ENCODE measurements at regions not wholly inside any gene's neighbourhood (a gene's known extent, or its start where the extent isn't known, plus 50 kb on each side); places are given as distances from the start of the nearest gene placed in this dataset.

- Histone ChIP-seq H4K20me1 (ENCODE audit: low read depth, low read length) (no peaks in the 10 kb centered on the region), H3F3A (ENCODE audit: insufficient read depth) (no peaks in the 10 kb centered on the region), H3K9me2 (replicated peaks; ENCODE audit: insufficient read depth, low read length) (no peaks in the 10 kb centered on the region), H3K36me3 (ENCODE audit: low read length) (no peaks in the 10 kb centered on the region), H3K27me3 (ENCODE audit: low read length) (no peaks in the 10 kb centered on the region), H2AFZ (ENCODE audit: low read depth, low read length, severe bottlenecking) (no peak overlapping the region), H3K4me2 (ENCODE audit: low read depth, low read length, poor library complexity, severe bottlenecking) (no peak overlapping the region), H3K9ac (ENCODE audit: low read length) (no peak overlapping the region), H3K27ac (ENCODE audit: low read depth, low read length) (no peak overlapping the region), H3K9me3 (ENCODE audit: insufficient read depth, low read length) (no peaks in the 10 kb centered on the region), H3K4me3 (ENCODE audit: insufficient read depth, low read length, poor library complexity, severe bottlenecking) (no peak overlapping the region), H3K79me2 (ENCODE audit: insufficient read depth, low read length) (no peaks in the 10 kb centered on the region)
- TF ChIP-seq, protein P1, sequence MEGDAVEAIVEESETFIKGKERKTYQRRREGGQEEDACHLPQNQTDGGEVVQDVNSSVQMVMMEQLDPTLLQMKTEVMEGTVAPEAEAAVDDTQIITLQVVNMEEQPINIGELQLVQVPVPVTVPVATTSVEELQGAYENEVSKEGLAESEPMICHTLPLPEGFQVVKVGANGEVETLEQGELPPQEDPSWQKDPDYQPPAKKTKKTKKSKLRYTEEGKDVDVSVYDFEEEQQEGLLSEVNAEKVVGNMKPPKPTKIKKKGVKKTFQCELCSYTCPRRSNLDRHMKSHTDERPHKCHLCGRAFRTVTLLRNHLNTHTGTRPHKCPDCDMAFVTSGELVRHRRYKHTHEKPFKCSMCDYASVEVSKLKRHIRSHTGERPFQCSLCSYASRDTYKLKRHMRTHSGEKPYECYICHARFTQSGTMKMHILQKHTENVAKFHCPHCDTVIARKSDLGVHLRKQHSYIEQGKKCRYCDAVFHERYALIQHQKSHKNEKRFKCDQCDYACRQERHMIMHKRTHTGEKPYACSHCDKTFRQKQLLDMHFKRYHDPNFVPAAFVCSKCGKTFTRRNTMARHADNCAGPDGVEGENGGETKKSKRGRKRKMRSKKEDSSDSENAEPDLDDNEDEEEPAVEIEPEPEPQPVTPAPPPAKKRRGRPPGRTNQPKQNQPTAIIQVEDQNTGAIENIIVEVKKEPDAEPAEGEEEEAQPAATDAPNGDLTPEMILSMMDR (IDR thresholded peaks at IDR 0.05; ENCODE audit: insufficient read depth, low read length, poor library complexity, severe bottlenecking), result no peak
- TF ChIP-seq EZH2phosphoT487 (conservative IDR thresholded peaks at IDR 0.05; ENCODE audit: low read length), result no peak
Observed at GRCh38 chr2:18169121-18169892, 290.8 kb downstream of the KCNS3 start.

GRCh38 chr2:18167871-18168270 is 289.4 kb downstream of the KCNS3 start:
- H3K27me3 ChIP-seq (ENCODE audit: low read length), result no peaks in the 10 kb centered on the region
- no peaks in the 10 kb centered on the region for H3K9me3 ChIP-seq (ENCODE audit: insufficient read depth, low read length)
- H2AFZ ChIP-seq (ENCODE audit: low read depth, low read length, severe bottlenecking), result no peak overlapping the region
- H3K4me3 ChIP-seq (ENCODE audit: insufficient read depth, low read length, poor library complexity, severe bottlenecking), result no peak overlapping the region
- H3K36me3 ChIP-seq (ENCODE audit: low read length), result no peaks in the 10 kb centered on the region
- H3K27ac ChIP-seq (ENCODE audit: low read depth, low read length), result no peak overlapping the region
- H3K9ac ChIP-seq (ENCODE audit: low read length), result no peak overlapping the region
- no peaks in the 10 kb centered on the region for H3F3A ChIP-seq (ENCODE audit: insufficient read depth)
- no peaks in the 10 kb centered on the region for H4K20me1 ChIP-seq (ENCODE audit: low read depth, low read length)
- TF ChIP-seq, protein P1 (IDR thresholded peaks at IDR 0.05; ENCODE audit: insufficient read depth, low read length, poor library complexity, severe bottlenecking), result no peak
- no peak for TF ChIP-seq EZH2phosphoT487 (conservative IDR thresholded peaks at IDR 0.05; ENCODE audit: low read length)
- H3K4me2 ChIP-seq (ENCODE audit: low read depth, low read length, poor library complexity, severe bottlenecking), result no peak overlapping the region
- H3K9me2 ChIP-seq (replicated peaks; ENCODE audit: insufficient read depth, low read length), result no peaks in the 10 kb centered on the region
- no peaks in the 10 kb centered on the region for H3K79me2 ChIP-seq (ENCODE audit: insufficient read depth, low read length)

DNA sequence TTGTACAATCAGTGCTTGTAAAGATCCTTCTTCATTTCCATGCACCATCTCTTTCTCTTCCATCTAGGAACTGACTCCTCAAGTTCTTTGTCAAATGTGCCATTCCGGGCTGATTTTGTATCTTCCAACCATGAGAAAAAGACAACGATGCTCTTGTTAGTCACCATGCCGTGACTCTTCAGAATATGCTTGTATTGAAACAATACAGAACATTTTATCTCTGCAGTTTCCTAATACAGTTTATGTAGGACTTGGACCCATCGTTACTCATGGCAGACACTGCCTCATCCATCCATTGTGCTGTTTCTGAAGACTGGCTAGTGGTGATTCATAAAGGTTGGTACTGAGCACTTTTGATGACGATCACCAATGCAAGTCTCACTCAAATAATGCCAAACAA is 283.2 kb downstream of the KCNS3 start:
- H3K36me3 ChIP-seq (ENCODE audit: low read length), result no peaks in the 10 kb centered on the region
- H3F3A ChIP-seq (ENCODE audit: insufficient read depth), result no peaks in the 10 kb centered on the region
- H3K4me3 ChIP-seq (ENCODE audit: insufficient read depth, low read length, poor library complexity, severe bottlenecking), result no peak overlapping the region
- no peak overlapping the region for H2AFZ ChIP-seq (ENCODE audit: low read depth, low read length, severe bottlenecking)
- no peaks in the 10 kb centered on the region for H3K79me2 ChIP-seq (ENCODE audit: insufficient read depth, low read length)
- H3K9ac ChIP-seq (ENCODE audit: low read length), result no peak overlapping the region
- H4K20me1 ChIP-seq (ENCODE audit: low read depth, low read length), result no peaks in the 10 kb centered on the region
- no peak overlapping the region for H3K4me2 ChIP-seq (ENCODE audit: low read depth, low read length, poor library complexity, severe bottlenecking)
- no peaks in the 10 kb centered on the region for H3K9me3 ChIP-seq (ENCODE audit: insufficient read depth, low read length)
- H3K27ac ChIP-seq (ENCODE audit: low read depth, low read length), result no peak overlapping the region
- H3K9me2 ChIP-seq (replicated peaks; ENCODE audit: insufficient read depth, low read length), result no peaks in the 10 kb centered on the region
- TF ChIP-seq EZH2phosphoT487 (conservative IDR thresholded peaks at IDR 0.05; ENCODE audit: low read length), result no peak
- TF ChIP-seq, protein P1 (IDR thresholded peaks at IDR 0.05; ENCODE audit: insufficient read depth, low read length, poor library complexity, severe bottlenecking), result no peak
- H3K27me3 ChIP-seq (ENCODE audit: low read length), result no peaks in the 10 kb centered on the region
